Subcutaneous abdominal adipose tissue (tissue), 5 donors: ENCODE measurements at regions not wholly inside any gene's neighbourhood (a gene's known extent, or its start where the extent isn't known, plus 50 kb on each side); places are given as distances from the start of the nearest gene placed in this dataset.
"Not testable (repeated sequence)": the region's sequence is repeated elsewhere in the genome, so short reads cannot be mapped to it uniquely, and the experiment has no call there.

Experiments used
- H3K27ac ChIP-seq: one replicate; pipeline ENCODE4 v1.7.0; 2013; ENCODE audit warnings: low read depth, mild to moderate bottlenecking, inconsistent platforms, low read length, moderate library complexity
- H3K27me3 ChIP-seq, 5 donors: one replicate each; pipeline ENCODE4 v1.7.0; 2013; ENCODE audit warnings: low read length in 5 of 5, inconsistent platforms in 1 of 5; ENCODE audit not compliant: control insufficient read depth in 5 of 5, insufficient read depth in 4 of 5
- H3K36me3 ChIP-seq, 5 donors: one replicate each; pipeline ENCODE4 v1.7.0; 2013; ENCODE audit warnings: low read length in 5 of 5; ENCODE audit not compliant: control insufficient read depth in 5 of 5, insufficient read depth in 5 of 5
- H3K4me1 ChIP-seq, 5 donors: one replicate each; pipeline ENCODE4 v1.7.0; 2013; ENCODE audit warnings: low read length in 5 of 5, mild to moderate bottlenecking in 3 of 5, moderate library complexity in 1 of 5; ENCODE audit not compliant: control insufficient read depth in 5 of 5, insufficient read depth in 5 of 5
- H3K4me3 ChIP-seq, 5 donors: one replicate each; pipeline ENCODE4 v1.7.0; 2013; ENCODE audit warnings: low read length in 5 of 5, low read depth in 1 of 5
- H3K9ac ChIP-seq, 5 donors: one replicate each; pipeline ENCODE4 v1.7.0; 2013; ENCODE audit warnings: low read length in 5 of 5, mild to moderate bottlenecking in 4 of 5, moderate library complexity in 3 of 5
- H3K9me3 ChIP-seq, 5 donors: one replicate each; pipeline ENCODE4 v1.7.0; 2013; ENCODE audit warnings: low read length in 5 of 5; ENCODE audit not compliant: control insufficient read depth in 5 of 5
- donor health status: healthy.
- donor health status: healthy.
- donor health status: healthy.
- donor health status: healthy.
- donor health status: healthy.

DNA sequence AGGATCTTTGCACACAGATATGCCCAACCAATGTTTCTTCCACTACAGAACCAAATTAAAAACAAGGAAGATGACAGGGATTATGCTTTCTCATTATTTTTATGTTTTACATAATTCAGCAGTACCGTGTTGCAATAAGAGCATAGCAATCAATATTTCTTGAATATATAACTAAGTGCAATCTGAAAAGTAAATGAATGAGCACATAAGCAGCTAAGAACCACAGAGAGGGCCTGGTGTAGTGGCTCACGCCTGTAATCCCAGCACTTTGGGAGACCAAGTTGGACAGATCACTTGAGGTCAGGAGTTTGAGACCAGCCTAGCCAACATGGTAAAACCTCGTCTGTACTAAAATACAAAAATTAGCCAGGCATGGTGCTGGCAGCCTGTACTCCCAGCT is 423.7 kb downstream of the MRPL39 start:
- H3K9me3 ChIP-seq, result no peaks in the 10 kb centered on the region
- no peaks in the 10 kb centered on the region for H3K27me3 ChIP-seq
- H3K9ac ChIP-seq, result no peak overlapping the region
- H3K36me3 ChIP-seq, result no peaks in the 10 kb centered on the region
- H3K4me3 ChIP-seq, result no peak overlapping the region
- peaks cover 0 to 4% (median 0%) of the 10 kb centered on the region in 5 donors for H3K4me1 ChIP-seq
- no peak overlapping the region for H3K27ac ChIP-seq

DNA sequence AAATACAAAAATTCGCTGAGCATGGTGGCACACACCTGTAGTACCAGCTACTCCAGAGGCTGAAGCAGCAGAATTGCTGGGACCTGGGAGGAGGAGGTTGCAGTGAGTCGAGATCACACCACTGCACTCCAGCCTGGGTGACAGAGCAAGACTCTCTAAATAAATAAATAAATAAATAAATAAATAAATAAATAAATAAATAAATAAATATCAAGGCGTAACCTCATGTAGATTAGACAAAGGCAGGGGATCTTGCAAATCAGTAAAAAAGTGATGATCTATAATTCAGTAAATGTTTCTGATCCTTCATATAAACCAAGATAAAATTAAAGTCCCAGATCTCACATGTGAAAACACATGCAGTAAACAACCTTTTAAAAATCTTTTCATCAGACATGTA is 425.6 kb downstream of the MRPL39 start:
- H3K36me3 ChIP-seq, H3K9me3 ChIP-seq, H3K4me1 ChIP-seq, H3K9ac ChIP-seq, H3K4me3 ChIP-seq, H3K27ac ChIP-seq, H3K27me3 ChIP-seq: not testable (repeated sequence)

DNA sequence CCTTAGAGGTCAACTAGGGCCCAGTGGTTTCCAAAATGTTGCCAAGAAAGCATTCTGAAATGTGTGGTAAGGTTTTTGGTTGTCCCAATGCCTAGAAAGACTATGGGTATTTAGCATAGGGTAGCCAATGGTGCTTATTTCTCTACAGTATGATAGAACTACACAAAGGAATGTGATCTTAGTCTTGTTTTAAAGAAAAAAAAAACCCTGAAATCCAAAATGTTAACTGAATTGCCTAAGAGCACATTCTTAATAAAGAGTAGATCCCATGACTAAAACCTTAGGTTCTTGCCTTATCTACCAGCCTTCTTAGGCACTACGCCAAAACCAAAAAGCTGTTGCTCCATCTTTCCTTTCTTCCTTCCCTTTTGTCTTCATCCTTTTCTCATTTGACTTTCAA is 428.2 kb downstream of the MRPL39 start:
- no peak overlapping the region for H3K27ac ChIP-seq
- H3K9me3 ChIP-seq, result no peaks in the 10 kb centered on the region
- H3K36me3 ChIP-seq, result no peaks in the 10 kb centered on the region
- no peak overlapping the region for H3K4me3 ChIP-seq
- H3K4me1 ChIP-seq, result no peaks in the 10 kb centered on the region
- no peak overlapping the region for H3K9ac ChIP-seq
- H3K27me3 ChIP-seq, result no peaks in the 10 kb centered on the region

DNA sequence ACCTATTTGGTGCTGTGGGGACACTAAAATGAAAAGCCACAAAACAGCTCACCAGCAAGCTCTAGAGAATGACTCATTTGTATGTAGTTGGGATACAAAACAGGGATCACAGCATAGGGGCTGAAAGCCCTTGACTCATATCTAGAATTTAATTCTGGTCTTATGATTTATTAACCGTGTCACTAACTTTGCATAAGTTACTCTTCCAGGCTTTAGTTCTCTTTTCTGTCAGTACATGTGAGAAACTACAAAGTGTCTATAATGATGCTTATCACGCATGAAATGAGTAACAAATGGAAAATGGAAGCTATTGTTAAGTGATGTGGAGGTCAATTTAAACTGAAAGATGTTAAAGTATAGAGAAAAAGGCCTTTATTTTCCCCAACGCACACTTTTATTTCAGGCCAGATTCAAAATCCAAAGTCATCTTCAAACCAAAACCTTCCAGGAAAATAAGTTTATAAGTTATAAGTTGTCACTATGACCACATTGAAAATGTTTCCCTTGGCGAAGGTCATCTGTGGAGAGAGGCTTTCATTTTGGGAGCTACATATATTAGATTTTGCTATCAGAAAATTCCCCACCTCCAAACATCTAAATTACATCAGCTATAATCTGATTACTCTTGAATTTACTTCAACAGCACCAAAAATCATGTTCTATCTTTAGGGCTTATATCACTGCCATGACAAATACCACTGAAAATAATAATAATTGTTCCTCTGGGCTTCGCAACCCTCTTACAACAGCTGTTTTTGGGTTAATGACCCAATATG is 430.5 kb downstream of the MRPL39 start:
- no peak overlapping the region for H3K4me3 ChIP-seq
- no peaks in the 10 kb centered on the region for H3K9me3 ChIP-seq
- no peaks in the 10 kb centered on the region for H3K27me3 ChIP-seq
- H3K36me3 ChIP-seq, result no peaks in the 10 kb centered on the region
- no peak overlapping the region for H3K9ac ChIP-seq
- H3K4me1 ChIP-seq, result no peaks in the 10 kb centered on the region
- no peak overlapping the region for H3K27ac ChIP-seq

DNA sequence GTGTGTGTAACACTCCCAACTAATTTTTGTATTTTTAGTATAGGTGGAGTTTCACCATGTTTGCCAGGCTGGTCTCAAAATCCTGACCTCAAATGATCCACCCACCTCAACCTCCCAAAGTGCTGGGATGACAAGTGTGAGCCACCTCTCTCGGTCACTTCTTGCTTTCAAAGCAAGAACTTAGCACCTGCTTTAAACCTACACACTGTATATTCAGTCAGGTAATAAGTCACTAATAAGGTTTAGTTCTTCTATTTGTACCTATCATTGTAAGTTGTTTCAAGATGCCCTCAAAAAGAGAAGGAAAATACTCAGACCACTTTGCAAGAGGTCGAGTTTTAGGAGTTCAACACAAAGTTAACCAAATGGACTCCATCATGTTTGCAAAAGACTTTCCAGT is 431.3 kb downstream of the MRPL39 start:
- no peak overlapping the region for H3K27ac ChIP-seq
- H3K9me3 ChIP-seq, result no peaks in the 10 kb centered on the region
- H3K4me1 ChIP-seq, result no peaks in the 10 kb centered on the region
- no peak overlapping the region for H3K9ac ChIP-seq
- H3K27me3 ChIP-seq, result no peaks in the 10 kb centered on the region
- no peaks in the 10 kb centered on the region for H3K36me3 ChIP-seq
- H3K4me3 ChIP-seq, result no peak overlapping the region

DNA sequence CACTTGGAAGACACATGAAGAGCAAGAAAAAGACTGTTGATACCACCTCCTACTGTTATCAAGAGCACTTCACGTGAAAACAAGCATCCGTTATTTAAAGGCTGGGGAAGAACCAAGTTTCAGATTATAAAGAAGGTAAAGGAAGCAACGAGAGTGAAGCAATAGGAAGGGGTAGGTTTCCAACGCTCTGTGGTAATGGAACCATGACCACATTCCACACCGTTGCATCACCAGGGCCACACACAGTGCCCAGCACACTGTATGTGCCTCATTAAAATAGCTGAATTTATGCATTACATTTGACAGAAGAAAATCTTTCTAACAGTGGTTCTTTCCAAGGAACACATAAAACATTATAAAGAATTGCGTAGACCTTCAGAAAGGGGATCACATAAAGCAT is 435.8 kb downstream of the MRPL39 start:
- no peaks in the 10 kb centered on the region for H3K4me1 ChIP-seq
- no peak overlapping the region for H3K4me3 ChIP-seq
- H3K36me3 ChIP-seq, result no peaks in the 10 kb centered on the region
- no peak overlapping the region for H3K27ac ChIP-seq
- peaks cover 0 to 15% (median 11%) of the 10 kb centered on the region in 5 donors for H3K9me3 ChIP-seq
- no peaks in the 10 kb centered on the region for H3K27me3 ChIP-seq
- H3K9ac ChIP-seq, result no peak overlapping the region

DNA sequence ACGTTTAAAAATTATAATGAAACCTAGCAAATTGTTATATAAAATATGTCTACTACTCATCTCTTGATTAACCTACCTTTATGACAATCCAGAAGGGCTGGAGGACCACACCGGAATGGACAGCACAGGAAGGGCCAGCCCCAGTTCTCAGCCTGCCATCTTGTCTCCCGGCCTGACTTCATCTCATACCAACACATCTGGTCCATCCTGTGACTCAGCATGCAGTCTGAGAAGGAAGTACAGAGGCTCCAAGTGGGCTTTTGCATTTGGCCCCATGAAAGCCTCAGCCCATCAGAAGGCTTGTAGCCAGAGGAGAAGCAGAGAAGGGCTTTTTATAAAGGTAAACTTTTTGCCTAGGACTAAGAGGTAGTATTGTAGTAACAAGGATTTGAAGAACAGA is 436.6 kb downstream of the MRPL39 start:
- Histone ChIP-seq H3K36me3 (no peaks in the 10 kb centered on the region), H3K27me3 (no peaks in the 10 kb centered on the region), H3K9me3 (peaks cover 0 to 17% (median 13%) of the 10 kb centered on the region in 5 donors)

DNA sequence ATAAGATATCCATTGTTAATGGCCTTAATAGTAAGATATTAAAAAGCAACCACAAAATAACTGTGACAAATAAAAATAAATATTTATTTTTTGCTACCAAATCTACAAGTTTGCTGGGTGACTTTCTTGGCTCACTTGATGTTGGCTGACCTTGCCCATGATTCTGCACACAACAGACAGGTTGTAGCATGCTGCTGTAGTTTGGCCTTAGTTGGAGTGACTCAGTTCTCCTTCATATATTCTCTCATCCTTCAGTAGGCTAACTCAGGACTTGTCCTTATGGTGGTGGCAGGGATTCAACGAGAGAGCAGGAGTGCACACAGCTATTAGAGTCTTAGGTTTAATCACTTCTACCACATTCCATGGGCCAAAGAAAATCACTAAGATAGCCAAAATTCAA is 437.9 kb downstream of the MRPL39 start:
- Histone ChIP-seq H3K4me3 (no peak overlapping the region), H3K9ac (no peak overlapping the region), H3K9me3 (peaks cover 0 to 17% (median 13%) of the 10 kb centered on the region in 5 donors), H3K4me1 (no peaks in the 10 kb centered on the region), H3K36me3 (no peaks in the 10 kb centered on the region), H3K27ac (no peak overlapping the region), H3K27me3 (no peaks in the 10 kb centered on the region)

More for the DNA sequence above, 436.6 kb downstream of the MRPL39 start:
- no peak overlapping the region for H3K9ac ChIP-seq
- H3K4me3 ChIP-seq, result no peak overlapping the region
- H3K4me1 ChIP-seq, result no peaks in the 10 kb centered on the region
- no peak overlapping the region for H3K27ac ChIP-seq

DNA sequence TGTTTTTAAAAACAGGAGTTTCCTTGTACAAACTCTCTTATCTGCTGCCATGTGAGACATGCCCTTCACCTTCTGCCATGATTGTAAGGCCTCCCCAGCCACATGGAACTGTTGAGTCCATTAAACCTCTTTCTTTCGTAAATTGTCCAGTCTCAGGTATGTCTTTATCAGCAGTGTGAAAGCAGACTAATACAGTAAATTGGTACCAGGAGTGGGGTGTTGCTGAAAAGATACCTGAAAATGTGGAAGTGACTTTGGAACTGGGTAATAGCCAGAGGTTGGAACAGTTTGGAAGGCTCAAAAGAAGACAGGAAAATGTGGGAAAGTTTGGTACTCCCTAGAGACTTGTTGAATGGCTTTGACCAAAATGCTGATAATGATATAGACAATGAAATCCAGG is 440.4 kb downstream of the MRPL39 start:
- H3K27me3 ChIP-seq, H3K4me3 ChIP-seq, H3K9ac ChIP-seq, H3K36me3 ChIP-seq, H3K4me1 ChIP-seq, H3K27ac ChIP-seq: not testable (repeated sequence)
- peaks cover 0 to 17% (median 13%) of the 10 kb centered on the region in 5 donors for H3K9me3 ChIP-seq

DNA sequence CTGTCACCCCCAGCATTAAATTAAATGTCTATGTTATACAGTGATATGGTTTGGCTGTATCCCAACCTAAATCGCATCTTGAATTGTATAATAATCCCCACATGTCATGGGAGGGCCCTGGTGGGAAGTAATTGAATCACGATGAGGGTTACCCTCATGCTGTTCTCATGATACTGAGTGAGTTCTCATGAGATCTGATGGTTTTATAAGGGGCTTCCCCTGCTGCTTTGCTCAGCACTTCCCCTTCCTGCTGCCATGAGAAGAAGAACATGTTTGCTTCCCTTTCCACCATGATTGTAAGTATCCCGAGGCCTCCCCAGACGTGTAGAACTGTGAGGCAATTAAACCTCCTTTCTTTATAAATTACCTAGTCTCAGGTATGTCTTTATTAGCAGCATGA is 445.7 kb downstream of the MRPL39 start:
- Histone ChIP-seq H3K4me3 (no peak overlapping the region), H3K36me3 (no peaks in the 10 kb centered on the region), H3K9ac (no peak overlapping the region), H3K27me3 (no peaks in the 10 kb centered on the region), H3K27ac (no peak overlapping the region), H3K9me3 (peaks cover 0 to 4% (median 3%) of the 10 kb centered on the region in 5 donors), H3K4me1 (no peaks in the 10 kb centered on the region)
